Ammon's horn (tissue), 1 donor: ENCODE measurements at regions not wholly inside any gene's neighbourhood (a gene's known extent, or its start where the extent isn't known, plus 50 kb on each side); places are given as distances from the start of the nearest gene placed in this dataset.
"Not testable (repeated sequence)": the region's sequence is repeated elsewhere in the genome, so short reads cannot be mapped to it uniquely, and the experiment has no call there.

ENCODE experiments used
- DNase-seq: peaks from one replicate; pipeline ENCODE4 v3.0.0-alpha.2; 2016; ENCODE audit warnings: low spot score

DNA sequence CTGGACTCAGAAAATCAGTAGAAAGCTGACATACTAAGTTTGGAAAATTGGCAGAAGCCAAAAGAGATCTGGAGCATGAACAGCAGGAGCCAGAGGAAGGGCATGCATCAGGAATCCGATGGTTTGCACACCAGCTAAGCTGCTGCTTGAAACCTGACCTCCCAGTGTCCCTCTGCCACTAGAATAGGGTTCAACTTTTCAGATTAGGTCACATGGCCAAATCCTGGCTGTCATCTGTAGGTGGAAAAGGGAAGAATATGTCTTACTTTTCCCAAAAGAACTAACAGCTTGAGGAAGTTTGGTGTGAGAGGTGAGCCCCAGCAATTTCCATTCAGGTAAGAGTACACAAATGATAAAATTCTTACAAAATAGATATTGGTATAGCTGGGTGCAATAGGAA is 732.6 kb downstream of the RERGL start:
- no peak for DNase-seq

DNA sequence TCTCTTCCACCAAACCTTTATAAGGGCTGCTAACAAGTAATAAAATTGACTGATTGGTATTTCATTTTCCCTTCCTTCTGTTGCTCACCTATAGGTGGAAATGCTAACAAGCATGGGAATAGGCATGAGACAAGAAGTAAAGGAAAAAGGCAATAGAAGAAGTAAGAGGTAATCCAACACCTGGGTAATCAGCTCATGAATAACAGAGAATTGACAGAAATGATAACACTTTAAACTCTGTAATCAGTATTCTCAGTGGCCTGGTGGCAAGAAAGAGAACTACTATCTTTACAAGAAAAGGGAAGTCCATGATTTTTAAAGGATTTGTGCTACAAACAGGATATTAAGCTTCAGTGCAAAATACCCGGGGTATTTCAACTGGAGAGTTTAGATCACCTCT is 737.8 kb downstream of the RERGL start:
- DNase-seq: no peak

DNA sequence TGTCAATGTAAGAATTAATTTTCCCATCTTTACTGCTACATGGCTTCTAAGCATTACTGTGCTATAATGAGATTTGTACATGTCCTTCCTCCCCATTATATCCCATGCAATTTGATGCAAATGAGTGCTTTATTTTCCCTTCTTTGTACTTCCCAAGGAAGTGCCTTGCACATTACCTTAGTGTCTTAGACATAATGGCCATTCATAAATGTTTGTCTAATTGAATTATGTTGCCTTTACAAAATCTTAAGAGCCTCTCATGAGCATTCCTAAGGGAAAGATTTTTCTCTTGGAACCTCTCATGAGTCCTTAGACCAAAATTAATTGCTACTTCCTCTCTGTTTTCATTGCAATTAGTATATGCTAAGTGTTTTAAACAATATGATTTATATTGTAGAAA is 741.7 kb downstream of the RERGL start:
- no peak for DNase-seq

DNA sequence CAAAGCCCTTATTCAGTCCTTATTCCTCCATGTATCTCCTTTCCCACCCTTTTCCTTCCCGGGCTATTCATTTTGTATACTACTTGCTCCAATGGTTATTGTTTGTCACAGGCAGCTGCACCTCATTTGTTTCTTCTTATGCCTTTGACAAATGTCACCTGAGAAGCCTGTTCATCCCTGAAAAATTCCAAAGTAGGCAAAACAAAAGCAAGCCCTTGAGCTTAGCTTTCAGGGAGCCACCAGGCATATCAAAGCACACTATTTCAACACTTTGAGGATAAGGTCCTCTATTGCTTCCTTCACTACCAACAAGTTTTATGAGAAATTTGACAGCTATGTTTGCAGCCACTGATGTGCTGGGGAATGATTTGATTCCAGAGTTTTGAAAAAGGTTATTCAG is 738.7 kb upstream of the LMO3 start:
- no peak for DNase-seq

GRCh38 chr12:17342381-17342961 is 736.5 kb upstream of the LMO3 start:
- DNase-seq: no peak

GRCh38 chr12:17335487-17335886 is 729.5 kb upstream of the LMO3 start:
- no peak for DNase-seq

DNA sequence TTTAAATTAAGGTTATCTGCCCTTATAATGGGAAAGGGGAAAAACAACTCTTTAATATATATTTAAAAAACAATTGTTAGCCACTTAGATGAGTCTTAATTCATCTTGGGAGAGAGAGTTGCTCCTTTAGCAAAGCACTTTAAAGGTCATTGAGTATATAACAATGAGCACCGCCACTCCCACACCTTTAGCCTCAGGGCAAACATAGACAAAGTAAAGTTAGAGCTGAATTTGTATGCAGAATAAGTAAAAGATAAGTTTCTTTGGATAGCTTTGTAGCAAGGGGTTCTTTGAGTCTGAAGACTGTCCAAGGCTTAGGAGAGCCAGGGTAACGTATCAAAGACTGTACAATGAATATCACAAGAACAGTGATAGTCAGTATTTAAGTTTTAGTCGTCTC is 728.8 kb upstream of the LMO3 start:
- no peak for DNase-seq

GRCh38 chr12:17333287-17333686 is 727.3 kb upstream of the LMO3 start:
- no peak for DNase-seq

DNA sequence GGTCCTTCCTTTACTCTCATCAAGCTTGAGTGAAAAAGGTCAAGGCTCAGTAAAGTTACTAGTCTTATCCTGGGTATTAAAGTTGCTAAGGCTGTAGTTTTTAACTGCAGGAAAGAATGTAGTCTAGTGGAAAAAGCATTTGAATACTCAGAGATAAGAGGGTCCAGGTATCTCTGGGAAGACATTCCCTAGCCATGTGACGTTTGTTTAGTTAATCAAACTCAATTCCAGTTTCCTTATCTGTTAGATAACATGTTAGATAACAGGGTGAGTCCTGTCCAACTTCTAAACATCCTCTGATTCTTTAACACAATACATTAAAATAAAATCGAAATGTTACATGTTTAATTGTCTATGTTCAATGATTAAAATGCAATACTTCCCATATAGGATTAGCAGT is 720.7 kb upstream of the LMO3 start:
- no peak for DNase-seq

GRCh38 chr12:17322090-17322489 is 716.1 kb upstream of the LMO3 start:
- no peak for DNase-seq

DNA sequence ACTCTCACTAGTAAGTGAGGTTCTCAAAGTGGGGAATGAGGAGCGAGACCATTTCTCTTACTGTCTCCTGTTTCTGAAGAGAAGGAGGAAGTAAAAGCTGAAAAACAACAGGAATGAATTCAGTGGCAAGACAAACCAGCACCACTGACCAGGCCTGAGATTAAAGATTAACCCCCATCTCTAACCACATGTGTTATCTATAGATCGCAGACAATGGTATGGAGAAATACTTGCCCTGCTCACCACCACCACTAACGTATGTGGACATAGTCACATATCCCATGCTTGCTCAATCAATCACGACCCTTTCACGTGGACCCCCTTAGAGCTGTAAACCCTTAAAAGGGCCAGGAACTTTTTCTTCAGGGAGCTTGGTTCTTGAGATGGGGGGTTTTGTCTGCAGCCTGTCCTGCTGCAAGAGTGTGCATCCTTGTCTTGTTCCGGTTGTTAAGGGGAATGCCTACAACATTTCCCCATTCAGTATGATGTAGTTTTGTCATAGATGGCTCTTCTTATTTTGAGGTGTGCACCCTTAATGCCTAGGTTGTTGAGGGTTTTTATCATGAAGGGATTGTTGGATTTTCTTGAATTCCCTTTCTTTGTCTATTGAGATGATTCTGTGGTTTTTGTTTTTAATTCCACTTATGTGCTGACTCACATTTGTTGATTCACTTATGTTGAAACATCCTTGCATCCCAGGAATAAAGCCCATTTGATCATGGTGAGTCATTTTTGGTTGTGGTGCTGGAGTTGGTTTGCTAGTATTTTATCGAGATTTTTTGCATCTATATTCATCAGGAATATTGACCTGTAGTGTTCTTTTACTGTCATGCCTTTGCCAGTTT is 698.8 kb upstream of the LMO3 start:
- DNase-seq: peak; percentile 7

GRCh38 chr12:17302001-17302400 is 696.0 kb upstream of the LMO3 start:
- no peak for DNase-seq

DNA sequence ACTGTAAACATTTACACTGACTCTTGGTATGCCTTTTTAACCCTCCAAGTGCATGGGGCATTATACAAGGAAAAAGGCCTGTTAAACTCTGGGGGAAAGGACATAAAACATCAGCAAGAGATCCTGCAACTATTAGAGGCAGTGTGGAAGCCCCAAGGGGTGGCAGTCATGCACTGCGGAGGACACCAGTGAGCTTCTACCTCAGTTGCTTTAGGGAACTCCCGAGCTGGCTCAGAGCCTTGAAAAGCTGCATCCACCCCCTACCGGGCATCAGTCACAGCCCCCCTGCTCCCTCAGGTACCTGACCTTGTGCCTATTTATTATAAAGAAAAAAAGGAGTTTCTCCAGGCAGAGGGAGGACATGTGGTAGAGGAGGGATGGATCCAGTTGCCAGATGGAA is 695.6 kb upstream of the LMO3 start:
- no peak for DNase-seq

DNA sequence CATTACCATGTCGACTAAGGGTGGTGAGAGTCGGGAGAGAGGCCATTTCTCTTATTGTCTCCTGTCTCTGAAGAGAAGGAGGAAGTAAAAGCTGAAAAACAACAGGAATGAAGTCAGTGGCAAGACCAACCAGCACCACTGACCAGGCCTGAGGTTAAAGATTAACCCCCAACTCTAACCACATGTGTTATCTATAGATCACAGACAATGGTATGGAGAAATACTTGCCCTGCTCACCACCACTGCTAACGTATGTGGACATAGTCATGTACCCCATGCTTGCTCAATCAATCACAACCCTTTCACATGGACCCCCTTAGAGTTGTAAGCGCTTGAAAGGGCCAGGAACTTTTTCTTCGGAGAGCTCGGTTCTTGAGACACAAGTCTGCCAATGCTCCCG is 690.9 kb upstream of the LMO3 start:
- DNase-seq: no peak

DNA sequence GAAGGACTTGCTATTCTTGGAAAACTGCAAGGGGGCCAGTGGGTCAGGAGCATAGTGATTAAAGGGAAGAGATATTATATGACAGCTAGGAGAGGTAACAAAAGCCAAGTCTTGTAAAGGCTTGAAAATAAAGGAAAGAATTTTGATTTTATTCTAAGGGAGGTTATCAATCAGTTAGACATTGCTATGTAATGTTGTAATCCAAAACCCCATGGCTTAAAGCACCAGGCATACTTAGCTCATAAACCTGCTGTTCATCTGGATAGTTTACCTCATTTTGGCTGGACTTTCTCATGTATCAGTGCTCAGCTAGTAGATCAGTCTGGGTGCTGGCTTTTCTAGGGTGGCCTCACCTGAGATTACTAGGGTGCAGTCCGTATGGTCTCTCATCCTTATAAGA is 680.9 kb upstream of the LMO3 start:
- no peak for DNase-seq

- DNase-seq: no peak
Measured at GRCh38 chr12:17284873-17285272, 678.9 kb upstream of the LMO3 start.

GRCh38 chr12:17283563-17283962 is 677.6 kb upstream of the LMO3 start:
- DNase-seq: no peak

GRCh38 chr12:17282169-17282568 is 676.2 kb upstream of the LMO3 start:
- DNase-seq: not testable (repeated sequence)

GRCh38 chr12:17278946-17279345 is 673.0 kb upstream of the LMO3 start:
- no peak for DNase-seq

DNA sequence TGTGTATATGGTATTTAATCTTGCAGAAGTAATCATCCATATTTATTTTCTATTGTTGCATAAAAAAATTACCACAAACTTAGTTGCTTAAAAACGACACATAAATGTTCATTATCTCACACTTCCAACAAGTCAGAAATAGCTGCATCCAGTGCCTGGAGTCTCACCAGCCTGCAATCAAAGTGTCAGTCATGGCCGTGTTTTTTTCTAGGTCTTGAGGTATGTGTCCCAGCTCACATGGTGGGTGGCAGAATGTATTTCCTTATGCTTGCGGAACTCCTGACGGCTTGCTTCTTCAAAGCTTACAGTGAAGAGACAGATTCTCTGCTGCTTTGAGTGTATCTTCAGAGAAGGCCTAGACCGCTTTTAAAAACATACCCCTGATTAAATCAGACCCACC is 670.2 kb upstream of the LMO3 start:
- no peak for DNase-seq

DNA sequence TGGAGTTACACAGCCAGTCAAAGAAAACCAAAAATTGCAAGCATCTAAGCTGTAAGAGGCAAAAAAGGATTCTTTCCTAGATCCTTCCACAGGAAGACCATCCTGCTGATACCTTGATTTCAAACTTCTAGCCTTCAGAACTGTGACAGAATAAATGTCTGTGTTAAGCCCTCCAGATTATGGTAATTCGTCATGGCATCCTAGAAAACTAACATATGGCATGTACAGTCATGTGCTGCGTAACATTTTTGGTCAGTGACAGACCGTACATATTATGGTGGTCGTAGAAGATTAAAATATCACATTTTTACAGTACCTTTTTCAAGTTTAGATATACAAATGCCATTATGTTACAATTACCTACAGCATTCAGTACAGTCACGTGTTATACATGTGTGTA is 660.9 kb upstream of the LMO3 start:
- no peak for DNase-seq

GRCh38 chr12:17264603-17265002 is 658.6 kb upstream of the LMO3 start:
- no peak for DNase-seq

DNA sequence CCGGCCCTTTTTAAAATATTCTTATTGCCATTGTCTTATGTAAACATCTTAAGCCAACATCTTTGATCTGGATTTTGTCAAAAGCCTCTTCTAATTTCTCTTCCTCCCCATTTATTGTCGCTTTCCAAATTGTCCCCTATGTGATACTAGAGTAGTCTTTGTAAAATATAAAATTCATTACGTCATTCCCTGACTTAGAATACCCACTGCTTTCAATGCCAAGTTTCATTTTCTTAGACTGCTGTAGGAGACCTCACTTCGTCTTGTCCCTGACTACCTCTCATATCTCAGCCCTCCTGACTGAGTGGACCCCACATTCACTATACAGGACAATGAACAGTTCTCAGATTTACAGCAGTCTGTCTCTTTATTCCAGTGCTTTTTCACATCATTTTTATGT is 633.9 kb upstream of the LMO3 start:
- no peak for DNase-seq

DNA sequence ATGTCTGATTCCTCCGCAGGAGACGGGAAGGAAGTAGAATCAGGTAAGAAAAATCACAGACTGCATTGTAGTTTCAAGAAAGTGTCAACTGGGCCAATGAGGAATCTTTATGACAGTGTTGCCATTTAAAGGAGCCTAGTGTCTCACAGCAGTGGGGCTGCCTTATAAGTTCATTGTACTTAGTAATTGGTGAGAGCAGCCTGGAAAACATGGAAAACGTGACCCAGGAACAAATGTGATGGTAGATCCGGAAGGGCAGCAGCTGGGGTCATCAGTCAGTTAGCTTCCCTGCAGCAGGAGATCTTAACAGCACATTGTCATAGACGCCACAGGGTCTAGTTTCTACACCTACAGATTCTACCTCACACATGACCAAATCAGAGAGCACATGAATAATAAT is 630.0 kb upstream of the LMO3 start:
- no peak for DNase-seq
